CD4-positive, alpha-beta T cell (primary cell): ENCODE measurements at regions not wholly inside any gene's neighbourhood (a gene's known extent, or its start where the extent isn't known, plus 50 kb on each side); places are given as distances from the start of the nearest gene placed in this dataset.
"Not testable (repeated sequence)": the region's sequence is repeated elsewhere in the genome, so short reads cannot be mapped to it uniquely, and the experiment has no call there.

ENCODE experiments used
- ATAC-seq: fragments of 200-7000 bp; cut with Tn5 transposase; one replicate; pipeline ENCODE4 v1.10.0; 2022; ENCODE audit warnings: mild to moderate bottlenecking; ENCODE audit not compliant: poor library complexity
- CTCF ChIA-PET: fragments of 350-600 bp; sonication (Branson Sonifier 250); formaldehyde crosslinking; loops from one replicate; lab custom pipeline; 2021; ENCODE audit warnings: antibody characterized with exemption, inconsistent platforms; lab: Charles Lee
- POLR2A ChIA-PET: fragments of 350-600 bp; sonication (Branson Sonifier 250); formaldehyde crosslinking; loops from one replicate; lab custom pipeline; 2021; ENCODE audit warnings: antibody characterized with exemption, inconsistent platforms; lab: Charles Lee
- DNase-seq, 14 experiments: peaks; one replicate each; pipeline ENCODE4 v3.0.0-alpha.2; 2013 to 2020; ENCODE audit warnings: mixed read lengths in 2 of 14
- H3K27ac ChIP-seq, 2 donors: one replicate each; pipeline versions ENCODE4 v1.5.1 to v1.7.0; 2013; ENCODE audit warnings: low read length in 2 of 2, low read depth in 1 of 2, mild to moderate bottlenecking in 1 of 2
- H3K27me3 ChIP-seq, 2 experiments: 1 replicate in 1 of 2; 2 replicates in 1 of 2; pipeline versions ENCODE4 v1.6.1 to v1.7.0; 2013; ENCODE audit warnings: low read length in 2 of 2, control low read depth in 1 of 2, mild to moderate bottlenecking in 1 of 2, moderate library complexity in 1 of 2; ENCODE audit not compliant: insufficient read depth in 2 of 2, control insufficient read depth in 1 of 2
- H3K36me3 ChIP-seq: one replicate; pipeline ENCODE4 v1.6.1; 2013; ENCODE audit warnings: low read length, control low read depth; ENCODE audit not compliant: insufficient read depth
- H3K4me1 ChIP-seq: one replicate; pipeline ENCODE4 v1.6.1; 2013; ENCODE audit warnings: low read length, control low read depth; ENCODE audit not compliant: insufficient read depth
- H3K4me3 ChIP-seq: one replicate; pipeline ENCODE4 v1.5.1; 2013; ENCODE audit warnings: mild to moderate bottlenecking, low read length, moderate library complexity
- H3K9me3 ChIP-seq, 2 experiments: 1 replicate in 1 of 2; 2 replicates in 1 of 2; pipeline versions ENCODE4 v1.6.1 to v1.7.0; 2013; ENCODE audit warnings: low read length in 2 of 2, mild to moderate bottlenecking in 2 of 2, control low read depth in 1 of 2, moderate library complexity in 1 of 2; ENCODE audit not compliant: control insufficient read depth in 1 of 2, insufficient read depth in 1 of 2
- H3K27ac Mint-ChIP-seq: one replicate; pipeline ENCODE4 v1.8.0; 2020; ENCODE audit warnings: mixed read lengths
- H3K27me3 Mint-ChIP-seq: one replicate; pipeline ENCODE4 v1.8.0; 2021; ENCODE audit warnings: mixed read lengths
- H3K36me3 Mint-ChIP-seq: one replicate; pipeline ENCODE4 v1.8.0; 2021; ENCODE audit warnings: low read depth, mixed read lengths
- H3K4me1 Mint-ChIP-seq: one replicate; pipeline ENCODE4 v1.8.0; 2021; ENCODE audit warnings: low read depth, mixed read lengths
- H3K4me3 Mint-ChIP-seq: one replicate; pipeline ENCODE4 v1.8.0; 2020; ENCODE audit warnings: mild to moderate bottlenecking, mixed read lengths
- H3K9me3 Mint-ChIP-seq: one replicate; pipeline ENCODE4 v1.8.0; 2020; ENCODE audit warnings: mixed read lengths
- intact Hi-C, 2 experiments: fragments of 100-400 bp; cut with DNase I in 1 of 2; cut with micrococcal nuclease in 1 of 2; formaldehyde crosslinking; loops; one replicate each; pipeline versions ENCODE4 v1.15.1 to v1.9.0; 2023 to 2025; cut with DNase I, micrococcal nuclease
- TF ChIP-seq, protein P1 (sequence below): fragments of 200-600 bp; IDR thresholded peaks from one replicate; pipeline ENCODE4 v1.8.0; 2022; ENCODE audit warnings: antibody characterized with exemption, mild to moderate bottlenecking

DNA sequence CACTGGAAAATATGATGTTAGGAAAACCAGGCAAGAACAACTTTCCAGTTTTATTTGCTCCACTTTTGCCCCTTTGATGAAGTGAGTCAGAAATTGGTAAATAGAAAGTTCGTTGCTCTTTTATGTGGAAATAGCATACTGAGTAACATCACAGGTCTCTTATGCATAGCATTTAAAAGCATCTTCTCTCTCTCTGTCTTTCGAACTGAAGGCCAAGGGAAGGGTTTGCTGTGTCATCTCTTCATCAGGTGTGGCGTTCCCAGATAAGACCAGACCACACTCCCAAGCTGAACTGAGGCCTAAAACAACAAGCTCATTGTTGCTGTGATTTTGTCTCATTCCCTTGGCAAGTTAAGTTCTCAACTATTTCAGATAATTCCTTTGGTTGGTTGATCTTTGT, 131.8 kb upstream of the GRB10 start:
- no peak overlapping the region for H3K4me3 Mint-ChIP-seq
- no peak overlapping the region for H3K27ac Mint-ChIP-seq
- H3K4me1 Mint-ChIP-seq = no peaks in the 10 kb centered on the region
- ChIA-PET POLR2A (no interaction called here), CTCF (no interaction called here)
- TF ChIP-seq, protein P1, sequence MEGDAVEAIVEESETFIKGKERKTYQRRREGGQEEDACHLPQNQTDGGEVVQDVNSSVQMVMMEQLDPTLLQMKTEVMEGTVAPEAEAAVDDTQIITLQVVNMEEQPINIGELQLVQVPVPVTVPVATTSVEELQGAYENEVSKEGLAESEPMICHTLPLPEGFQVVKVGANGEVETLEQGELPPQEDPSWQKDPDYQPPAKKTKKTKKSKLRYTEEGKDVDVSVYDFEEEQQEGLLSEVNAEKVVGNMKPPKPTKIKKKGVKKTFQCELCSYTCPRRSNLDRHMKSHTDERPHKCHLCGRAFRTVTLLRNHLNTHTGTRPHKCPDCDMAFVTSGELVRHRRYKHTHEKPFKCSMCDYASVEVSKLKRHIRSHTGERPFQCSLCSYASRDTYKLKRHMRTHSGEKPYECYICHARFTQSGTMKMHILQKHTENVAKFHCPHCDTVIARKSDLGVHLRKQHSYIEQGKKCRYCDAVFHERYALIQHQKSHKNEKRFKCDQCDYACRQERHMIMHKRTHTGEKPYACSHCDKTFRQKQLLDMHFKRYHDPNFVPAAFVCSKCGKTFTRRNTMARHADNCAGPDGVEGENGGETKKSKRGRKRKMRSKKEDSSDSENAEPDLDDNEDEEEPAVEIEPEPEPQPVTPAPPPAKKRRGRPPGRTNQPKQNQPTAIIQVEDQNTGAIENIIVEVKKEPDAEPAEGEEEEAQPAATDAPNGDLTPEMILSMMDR = no peak
- ATAC-seq (no peak), DNase-seq (no peak)
- H3K9me3 Mint-ChIP-seq = peaks cover 2% of the 10 kb centered on the region
- Histone ChIP-seq H3K36me3 (no peaks in the 10 kb centered on the region), H3K4me1 (no peaks in the 10 kb centered on the region), H3K4me3 (no peak overlapping the region), H3K9me3 (peaks cover 0 to 5% of the 10 kb centered on the region in 2 experiments), H3K27me3 (peaks cover 0 to 4% of the 10 kb centered on the region in 2 experiments), H3K27ac (no peak overlapping the region)
- intact Hi-C loops = no loop called here
- H3K27me3 Mint-ChIP-seq = peaks cover 6% of the 10 kb centered on the region
- H3K36me3 Mint-ChIP-seq = no peaks in the 10 kb centered on the region

- Histone ChIP-seq H3K27me3 (no peaks in the 10 kb centered on the region), H3K4me1 (no peaks in the 10 kb centered on the region), H3K36me3 (no peaks in the 10 kb centered on the region), H3K9me3 (no peaks in the 10 kb centered on the region), H3K4me3 (no peak overlapping the region), H3K27ac (no peak overlapping the region)
- peaks cover 4% of the 10 kb centered on the region for H3K27me3 Mint-ChIP-seq
- TF ChIP-seq, protein P1 = no peak
- H3K36me3 Mint-ChIP-seq = no peaks in the 10 kb centered on the region
- DNase-seq = no peak
- no peak overlapping the region for H3K27ac Mint-ChIP-seq
- no peak overlapping the region for H3K4me3 Mint-ChIP-seq
- CTCF ChIA-PET = no interaction called here
- intact Hi-C loops = no loop called here
- peaks cover 2% of the 10 kb centered on the region for H3K9me3 Mint-ChIP-seq
- ATAC-seq = no peak
- H3K4me1 Mint-ChIP-seq = no peaks in the 10 kb centered on the region
- POLR2A ChIA-PET = no interaction called here
Measured at GRCh38 chr7:50908628-50909290, 126.1 kb upstream of the GRB10 start.

DNA sequence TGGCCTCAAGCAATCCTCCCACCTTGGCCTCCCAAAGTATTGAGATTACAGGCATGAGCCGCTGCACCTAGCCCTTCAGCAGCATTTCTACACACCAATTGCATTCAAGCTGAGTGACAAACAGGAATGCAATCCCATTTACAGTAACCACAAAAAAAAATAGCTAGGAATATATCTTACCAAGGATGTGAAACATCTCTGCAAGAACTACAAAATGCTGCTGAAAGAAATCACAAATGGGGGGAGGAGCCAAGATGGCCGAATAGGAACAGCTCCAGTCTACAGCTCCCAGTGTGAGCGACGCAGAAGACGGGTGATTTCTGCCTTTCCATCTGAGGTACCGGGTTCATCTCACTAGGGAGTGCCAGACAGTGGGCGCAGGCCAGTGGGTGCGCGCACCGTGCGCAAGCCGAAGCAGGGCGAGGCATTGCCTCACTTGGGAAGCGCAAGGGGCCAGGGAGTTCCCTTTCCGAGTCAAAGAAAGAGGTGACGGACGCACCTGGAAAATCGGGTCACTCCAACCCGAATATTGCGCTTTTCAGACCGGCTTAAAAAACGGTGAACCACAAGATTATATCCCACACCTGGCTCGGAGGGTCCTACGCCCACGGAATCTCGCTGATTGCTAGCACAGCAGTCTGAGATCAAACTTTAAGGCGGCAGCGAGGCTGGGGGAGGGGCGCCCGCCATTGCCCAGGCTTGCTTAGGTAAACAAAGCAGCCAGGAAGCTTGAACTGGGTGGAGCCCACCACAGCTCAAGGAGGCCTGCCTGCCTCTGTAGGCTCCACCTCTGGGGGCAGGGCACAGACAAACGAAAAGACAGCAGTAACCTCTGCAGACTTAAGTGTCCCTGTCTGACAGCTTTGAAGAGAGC, 116.1 kb upstream of the GRB10 start:
- H3K9me3 Mint-ChIP-seq, H3K36me3 Mint-ChIP-seq, H3K36me3 ChIP-seq, H3K27ac Mint-ChIP-seq, H3K9me3 ChIP-seq, H3K27ac ChIP-seq, intact Hi-C loops, H3K4me3 Mint-ChIP-seq, ATAC-seq, POLR2A ChIA-PET, H3K4me3 ChIP-seq, H3K4me1 Mint-ChIP-seq, H3K4me1 ChIP-seq, CTCF ChIA-PET, DNase-seq, H3K27me3 ChIP-seq: not testable (repeated sequence)
- H3K27me3 Mint-ChIP-seq = peaks cover 20% of the 10 kb centered on the region

GRCh38 chr7:50887061-50887460, 104.4 kb upstream of the GRB10 start:
- H3K4me1 Mint-ChIP-seq, H3K36me3 Mint-ChIP-seq, DNase-seq, ATAC-seq, CTCF ChIA-PET, H3K36me3 ChIP-seq, H3K27ac ChIP-seq, H3K4me3 ChIP-seq, H3K27me3 Mint-ChIP-seq, intact Hi-C loops, H3K9me3 ChIP-seq, H3K4me3 Mint-ChIP-seq, H3K9me3 Mint-ChIP-seq, H3K27ac Mint-ChIP-seq, H3K4me1 ChIP-seq, POLR2A ChIA-PET: not testable (repeated sequence)
- peaks cover 0 to 18% of the 10 kb centered on the region in 2 experiments for H3K27me3 ChIP-seq
